GM12865 (cell line): ENCODE measurements at regions not wholly inside any gene's neighbourhood (a gene's known extent, or its start where the extent isn't known, plus 50 kb on each side); places are given as distances from the start of the nearest gene placed in this dataset.
A peak's percentile ranks its signal among the peaks of the same experiment; 100 is the strongest.

Experiments used
- DNase-seq: peaks from one replicate; pipeline ENCODE4 v3.0.0; 2010; ENCODE audit warnings: low read depth
- H3K4me3 ChIP-seq: 2 replicates; pipeline ENCODE4 v1.5.1; 2011; ENCODE audit warnings: mild to moderate bottlenecking, low read depth, low read length, control low read depth
- TF ChIP-seq, protein P1 (sequence below): IDR thresholded peaks from 2 replicates; pipeline ENCODE4 v1.5.1; 2011; ENCODE audit warnings: low read length, control low read depth, low read depth, inconsistent platforms; ENCODE audit not compliant: insufficient read depth; ENCODE audit errors: missing control alignments

DNA sequence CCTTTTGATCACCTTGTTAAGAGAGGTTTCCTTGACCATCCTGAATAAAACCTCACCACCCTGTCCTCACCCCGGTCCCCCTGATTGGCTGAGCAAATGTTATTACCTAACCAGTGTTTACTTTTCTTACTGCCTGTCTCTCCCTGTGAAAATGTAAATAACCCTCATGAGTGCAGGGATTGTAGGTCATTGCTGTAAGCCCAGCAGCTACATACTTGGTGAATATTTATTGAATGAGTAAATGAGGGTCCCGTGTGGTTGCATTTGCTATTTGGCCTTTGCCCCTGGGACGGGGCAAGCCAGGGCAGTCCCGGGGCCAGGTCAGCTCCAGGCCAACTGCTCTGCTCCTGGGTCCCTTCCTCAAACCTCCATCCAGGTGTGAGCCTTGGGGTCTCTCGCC lies 55.5 kb upstream of the CLCN4 start:
- TF ChIP-seq, protein P1, sequence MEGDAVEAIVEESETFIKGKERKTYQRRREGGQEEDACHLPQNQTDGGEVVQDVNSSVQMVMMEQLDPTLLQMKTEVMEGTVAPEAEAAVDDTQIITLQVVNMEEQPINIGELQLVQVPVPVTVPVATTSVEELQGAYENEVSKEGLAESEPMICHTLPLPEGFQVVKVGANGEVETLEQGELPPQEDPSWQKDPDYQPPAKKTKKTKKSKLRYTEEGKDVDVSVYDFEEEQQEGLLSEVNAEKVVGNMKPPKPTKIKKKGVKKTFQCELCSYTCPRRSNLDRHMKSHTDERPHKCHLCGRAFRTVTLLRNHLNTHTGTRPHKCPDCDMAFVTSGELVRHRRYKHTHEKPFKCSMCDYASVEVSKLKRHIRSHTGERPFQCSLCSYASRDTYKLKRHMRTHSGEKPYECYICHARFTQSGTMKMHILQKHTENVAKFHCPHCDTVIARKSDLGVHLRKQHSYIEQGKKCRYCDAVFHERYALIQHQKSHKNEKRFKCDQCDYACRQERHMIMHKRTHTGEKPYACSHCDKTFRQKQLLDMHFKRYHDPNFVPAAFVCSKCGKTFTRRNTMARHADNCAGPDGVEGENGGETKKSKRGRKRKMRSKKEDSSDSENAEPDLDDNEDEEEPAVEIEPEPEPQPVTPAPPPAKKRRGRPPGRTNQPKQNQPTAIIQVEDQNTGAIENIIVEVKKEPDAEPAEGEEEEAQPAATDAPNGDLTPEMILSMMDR: no peak
- DNase-seq: no peak
- H3K4me3 ChIP-seq: no peak overlapping the region

DNA sequence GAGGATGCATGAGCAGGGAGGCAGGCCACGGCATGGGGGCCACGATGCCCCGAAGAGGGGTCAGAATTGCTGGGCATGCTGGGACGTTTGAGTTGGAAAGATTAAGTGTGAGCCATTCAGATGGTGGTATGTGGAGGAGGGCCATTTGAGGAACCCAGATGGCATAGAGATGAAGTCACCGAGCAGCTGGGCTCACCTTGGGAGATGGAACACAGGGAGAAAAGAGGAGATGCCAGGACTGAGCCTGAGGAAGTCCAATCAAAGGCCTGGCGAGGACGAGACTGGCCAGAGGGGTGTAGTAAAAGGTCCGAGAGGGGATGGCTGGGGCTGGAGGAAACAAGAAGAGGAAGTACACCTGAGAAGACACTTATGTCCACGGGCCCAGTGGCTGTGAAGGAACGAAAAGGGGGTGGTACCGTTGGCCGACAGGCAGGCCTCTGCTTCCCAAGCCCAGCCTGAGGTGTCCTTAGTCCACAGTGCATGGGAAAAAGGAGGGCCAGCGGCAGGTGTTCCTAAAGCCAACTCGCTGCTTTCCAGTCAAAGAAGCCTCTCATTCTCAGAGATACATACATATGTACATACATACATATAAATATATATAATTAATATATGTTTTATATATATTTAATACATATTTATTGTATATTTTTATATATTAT lies 54.6 kb upstream of the CLCN4 start:
- H3K4me3 ChIP-seq: no peak overlapping the region
- no peak for DNase-seq
- TF ChIP-seq, protein P1: no peak

DNA sequence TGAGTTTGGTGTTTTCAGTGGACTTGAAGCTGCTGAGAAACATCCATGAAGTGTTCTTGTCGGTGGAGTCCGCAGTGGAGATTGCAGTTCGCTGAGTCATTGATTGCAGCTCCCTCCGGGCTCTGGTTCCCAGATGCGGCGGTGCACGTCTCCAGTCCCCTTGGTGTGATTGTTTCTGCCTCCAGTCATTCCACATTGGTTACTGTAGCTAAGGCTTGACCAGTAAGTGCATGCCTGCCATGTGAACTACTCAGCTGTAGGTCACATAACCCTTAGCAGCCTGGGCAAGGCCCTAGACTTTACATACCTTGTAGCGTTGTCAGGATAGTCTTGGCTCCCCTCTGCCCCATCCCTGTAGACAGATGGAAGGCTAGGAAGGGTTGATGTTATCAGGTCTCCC lies 53.8 kb upstream of the CLCN4 start:
- TF ChIP-seq, protein P1: no peak
- no peak for DNase-seq
- H3K4me3 ChIP-seq: no peak overlapping the region

DNA sequence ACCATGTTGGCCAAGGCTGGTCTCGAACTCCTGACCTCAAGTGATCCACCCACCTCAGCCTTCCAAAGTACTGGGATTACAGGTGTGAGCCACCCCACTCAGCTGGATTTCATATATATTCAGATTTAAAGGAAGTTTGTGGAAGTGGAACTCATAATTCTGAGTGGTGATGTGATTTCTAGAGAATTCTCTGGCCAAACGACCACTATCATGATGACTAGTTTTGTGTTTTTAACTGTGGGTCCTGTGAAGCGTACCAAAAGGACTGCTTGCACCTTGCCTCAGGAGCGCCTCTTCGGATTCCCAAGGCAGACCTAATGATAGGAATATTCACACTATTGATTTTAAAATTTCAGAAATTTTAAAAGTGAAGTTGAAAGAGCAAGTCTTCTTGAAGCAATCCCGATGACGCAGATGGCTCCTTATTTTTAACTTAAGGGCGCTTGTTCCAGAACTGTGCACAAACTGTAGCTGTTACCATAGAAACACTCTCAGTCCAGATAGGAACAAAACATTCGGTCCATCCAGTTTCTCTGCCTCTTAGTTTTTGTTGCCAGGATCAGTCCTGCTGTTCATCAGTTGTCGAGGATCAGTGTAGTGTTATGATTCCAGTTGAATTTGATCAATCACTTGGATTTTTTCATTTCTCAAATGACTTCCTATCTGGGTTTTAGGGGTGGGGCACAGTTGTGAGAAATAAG lies 51.7 kb upstream of the CLCN4 start:
- DNase-seq: no peak
- H3K4me3 ChIP-seq: no peak overlapping the region
- TF ChIP-seq, protein P1: no peak

DNA sequence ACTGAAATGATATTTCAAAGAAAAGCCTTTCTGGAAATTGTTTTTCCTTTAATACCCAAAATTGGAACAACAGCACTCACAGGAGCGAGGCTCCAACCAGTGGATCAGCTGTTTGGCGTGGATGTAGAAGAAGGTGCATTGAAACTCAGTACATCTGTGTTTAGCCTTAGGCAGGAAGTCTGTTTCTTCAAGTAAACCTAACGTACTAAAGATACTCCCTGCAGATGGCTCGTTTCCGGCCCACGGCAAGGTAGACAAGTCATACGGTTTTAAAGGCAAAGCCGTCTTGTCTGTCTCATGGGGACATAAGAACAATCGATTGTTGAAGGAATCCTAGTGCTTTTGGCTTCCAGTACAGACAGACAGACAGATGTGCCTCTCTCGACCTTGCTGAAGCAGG lies 50.0 kb upstream of the CLCN4 start:
- peak; percentile 87 for DNase-seq
- H3K4me3 ChIP-seq: no peak overlapping the region
- TF ChIP-seq, protein P1: no peak
